Effector CD8-positive, alpha-beta T cell (primary cell): ENCODE measurements at regions not wholly inside any gene's neighbourhood (a gene's known extent, or its start where the extent isn't known, plus 50 kb on each side); places are given as distances from the start of the nearest gene placed in this dataset.
"Not testable (repeated sequence)": the region's sequence is repeated elsewhere in the genome, so short reads cannot be mapped to it uniquely, and the experiment has no call there.

Experiments used
- DNase-seq: peaks from one replicate; lab custom pipeline; 2025; lab: John Stamatoyannopoulos, UW

- no peak for DNase-seq
Observed at GRCh38 chr1:5686925-5687706, 305.1 kb downstream of the NPHP4 start.

GRCh38 chr1:5686195-5686594 lies 306.0 kb downstream of the NPHP4 start:
- no peak for DNase-seq

- no peak for DNase-seq
Observed at GRCh38 chr1:5685446-5686040, 306.7 kb downstream of the NPHP4 start.

GRCh38 chr1:5684791-5685190 lies 307.4 kb downstream of the NPHP4 start:
- DNase-seq: no peak

GRCh38 chr1:5683446-5683845 lies 308.8 kb downstream of the NPHP4 start:
- no peak for DNase-seq

GRCh38 chr1:5682626-5683225 lies 309.5 kb downstream of the NPHP4 start:
- DNase-seq: no peak

- no peak for DNase-seq
Observed at GRCh38 chr1:5681654-5682053, 310.6 kb downstream of the NPHP4 start.

- DNase-seq: no peak
Observed at GRCh38 chr1:5680600-5680999, 311.6 kb downstream of the NPHP4 start.

- DNase-seq: no peak
Observed at GRCh38 chr1:5678759-5679158, 313.5 kb downstream of the NPHP4 start.

GRCh38 chr1:5672355-5672754 lies 319.9 kb downstream of the NPHP4 start:
- not testable (repeated sequence) for DNase-seq

GRCh38 chr1:5670590-5671350 lies 321.5 kb downstream of the NPHP4 start:
- DNase-seq: no peak

GRCh38 chr1:5667513-5668325 lies 324.5 kb downstream of the NPHP4 start:
- DNase-seq: no peak

- DNase-seq: no peak
Observed at GRCh38 chr1:5664906-5665875, 327.0 kb downstream of the NPHP4 start.

- DNase-seq: no peak
Observed at GRCh38 chr1:5664081-5664768, 328.0 kb downstream of the NPHP4 start.

- DNase-seq: no peak
Observed at GRCh38 chr1:5662744-5663126, 329.5 kb downstream of the NPHP4 start.

- DNase-seq: no peak
Observed at GRCh38 chr1:5662086-5662743, 330.0 kb downstream of the NPHP4 start.

GRCh38 chr1:5661196-5662085 lies 330.8 kb downstream of the NPHP4 start:
- DNase-seq: no peak
